ENCODE measurements at regions not wholly inside any gene's neighbourhood (a gene's known extent, or its start where the extent isn't known, plus 50 kb on each side); places are given as distances from the start of the nearest gene placed in this dataset.
"Not testable (repeated sequence)": the region's sequence is repeated elsewhere in the genome, so short reads cannot be mapped to it uniquely, and the experiment has no call there.

- DNase-seq: not testable (repeated sequence)
Observed at GRCh38 chr12:124669271-124669721, 101.9 kb upstream of the NCOR2 start.

- DNase-seq: no peak
Observed at GRCh38 chr12:124668602-124669001, 101.2 kb upstream of the NCOR2 start.

GRCh38 chr12:124667506-124668326, 100.3 kb upstream of the NCOR2 start:
- DNase-seq: no peak

- no peak for DNase-seq
Observed at GRCh38 chr12:124666722-124667259, 99.4 kb upstream of the NCOR2 start.

DNA sequence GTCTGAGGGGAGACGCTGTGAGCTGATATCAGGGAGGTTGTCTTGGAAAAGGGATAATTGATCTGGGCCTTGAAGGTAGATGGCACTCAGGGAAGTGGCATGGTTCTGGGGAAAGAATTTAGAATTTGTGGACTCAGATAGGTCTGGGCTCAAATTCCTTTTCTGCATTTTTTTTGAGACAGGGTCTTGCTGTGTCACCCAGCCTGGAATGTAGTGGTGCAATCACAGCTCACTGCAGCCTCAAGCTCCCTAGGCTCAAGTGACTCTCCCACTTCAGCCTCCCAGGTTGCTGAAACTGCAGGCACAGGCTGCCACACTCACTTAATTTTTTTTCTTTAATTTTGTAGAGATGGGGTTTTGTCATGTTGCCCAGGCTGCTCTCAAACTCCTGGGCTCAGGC, 98.1 kb upstream of the NCOR2 start:
- DNase-seq: no peak

DNA sequence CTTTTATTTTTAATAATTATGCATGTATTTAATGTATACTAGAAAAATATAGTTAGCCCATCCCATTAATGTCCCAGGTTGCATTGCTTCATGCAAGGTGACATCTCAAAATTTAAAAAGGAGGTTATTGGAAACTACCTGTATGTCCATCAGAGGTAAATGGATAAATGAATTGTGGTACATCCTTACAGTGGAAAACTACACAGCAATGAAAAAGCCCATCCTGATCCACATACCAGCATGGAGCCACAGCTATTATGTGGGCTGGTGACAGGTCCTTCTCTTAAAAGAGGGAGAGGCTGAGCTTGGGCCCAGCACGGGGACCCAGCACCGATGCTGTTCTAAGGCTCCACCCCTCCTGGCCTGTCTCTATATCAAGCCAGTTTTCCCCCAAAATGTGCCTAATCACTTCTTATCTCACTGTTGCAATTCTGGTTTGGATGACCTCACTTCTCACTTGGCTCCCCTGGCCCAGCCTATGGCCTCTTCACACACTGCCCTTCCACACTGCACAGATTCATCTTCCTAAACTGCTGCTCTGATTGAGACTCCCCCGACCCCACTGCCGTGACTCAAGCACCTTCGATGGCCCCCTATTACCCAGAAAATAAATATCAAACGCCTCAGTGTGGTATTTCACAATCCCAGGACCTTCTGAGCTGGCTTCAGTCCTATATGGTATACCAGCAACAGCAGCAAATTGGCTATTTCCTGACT, 97.1 kb upstream of the NCOR2 start:
- DNase-seq: no peak

GRCh38 chr12:124663771-124664366, 96.5 kb upstream of the NCOR2 start:
- no peak for DNase-seq

GRCh38 chr12:124663206-124663605, 95.8 kb upstream of the NCOR2 start:
- DNase-seq: no peak

DNA sequence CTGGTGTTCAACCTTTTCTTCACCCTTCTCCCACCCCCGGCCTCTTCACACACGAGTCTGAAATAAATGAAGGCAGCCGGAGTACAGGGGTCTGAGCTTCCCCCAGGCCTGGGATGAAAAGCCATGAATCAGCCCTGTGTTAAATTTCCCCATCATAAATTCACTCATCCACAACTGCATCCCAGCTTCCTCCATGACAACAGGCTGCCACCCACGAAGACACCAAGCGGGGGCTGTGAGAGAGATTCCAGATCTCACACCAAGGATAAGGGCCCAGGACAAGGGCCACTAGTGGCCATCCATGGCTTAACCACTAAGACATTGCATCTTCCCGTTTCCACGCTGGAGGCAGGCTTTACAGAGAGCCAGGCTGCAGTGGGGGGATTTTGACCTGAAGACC, 93.9 kb upstream of the NCOR2 start:
- no peak for DNase-seq

- DNase-seq: no peak
Observed at GRCh38 chr12:124660851-124661250, 93.4 kb upstream of the NCOR2 start.

GRCh38 chr12:124658806-124659402, 91.5 kb upstream of the NCOR2 start:
- no peak for DNase-seq

- no peak for DNase-seq
Observed at GRCh38 chr12:124658302-124658701, 90.9 kb upstream of the NCOR2 start.

DNA sequence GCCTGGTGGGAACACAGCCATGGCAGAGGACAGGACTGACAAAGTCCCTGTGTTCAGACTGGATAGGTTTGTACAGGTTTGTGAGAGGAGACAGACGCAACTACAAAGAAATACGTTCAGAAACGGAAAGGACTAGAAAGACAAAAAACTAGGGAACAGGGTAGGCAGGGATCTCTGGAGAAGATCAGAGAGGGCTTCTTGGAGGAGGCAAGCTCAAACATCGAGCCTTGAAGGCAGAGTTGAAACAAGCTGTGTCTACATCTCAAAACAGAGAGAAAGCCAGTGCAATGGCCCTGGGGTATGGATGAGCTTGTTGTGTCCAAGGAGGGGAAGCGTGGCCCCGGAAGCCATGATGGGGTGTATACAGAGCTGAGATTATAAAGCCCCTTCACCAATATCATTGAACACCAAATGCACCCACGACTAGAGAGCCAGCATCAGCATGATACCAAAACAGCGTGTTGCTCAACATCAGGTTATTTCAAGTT, 89.6 kb upstream of the NCOR2 start:
- no peak for DNase-seq

GRCh38 chr12:124655698-124656516, 88.5 kb upstream of the NCOR2 start:
- no peak for DNase-seq

GRCh38 chr12:124655048-124655697, 87.8 kb upstream of the NCOR2 start:
- no peak for DNase-seq

DNA sequence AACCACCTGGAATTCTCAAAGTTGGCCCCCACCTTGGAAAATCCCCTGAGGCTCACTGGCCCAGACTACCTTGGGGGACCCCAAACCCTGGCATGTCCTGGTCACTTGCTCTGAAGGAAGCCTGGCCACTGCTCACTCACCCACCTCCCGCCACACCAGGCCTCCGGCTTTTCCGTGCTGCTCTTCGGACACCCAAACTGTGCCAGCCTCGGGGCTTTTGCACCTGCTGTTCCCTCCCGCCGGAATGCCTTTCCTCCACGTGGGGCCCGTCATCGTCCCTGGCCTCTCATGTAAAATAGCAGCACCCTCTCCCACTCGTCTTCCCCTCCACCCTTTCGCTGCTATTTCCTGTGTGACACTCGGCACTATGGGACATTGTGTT, 87.2 kb upstream of the NCOR2 start:
- no peak for DNase-seq

- no peak for DNase-seq
Observed at GRCh38 chr12:124653169-124653931, 85.9 kb upstream of the NCOR2 start.

GRCh38 chr12:124652661-124653060, 85.2 kb upstream of the NCOR2 start:
- DNase-seq: no peak

GRCh38 chr12:124651516-124652273, 84.3 kb upstream of the NCOR2 start:
- DNase-seq: no peak

DNA sequence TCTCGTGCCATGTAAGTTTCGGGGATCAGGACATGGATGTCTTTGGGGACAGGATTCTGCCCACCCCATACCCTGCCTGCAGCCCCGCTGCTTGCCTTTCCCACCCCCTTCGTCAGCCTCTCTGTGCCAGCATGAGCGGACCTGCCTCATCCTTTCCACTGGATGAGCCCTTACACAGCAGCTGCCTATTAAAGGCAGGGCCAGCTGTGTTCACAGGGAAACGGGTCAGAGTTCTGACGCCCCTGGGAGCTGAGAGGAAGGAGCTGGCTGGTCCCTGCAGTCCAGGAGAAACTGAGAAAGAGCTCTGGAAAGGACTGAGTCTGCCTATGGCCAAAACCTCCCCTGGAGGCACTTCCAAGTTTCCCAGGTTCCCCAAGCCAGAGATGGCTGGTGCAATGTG, 83.5 kb upstream of the NCOR2 start:
- no peak for DNase-seq
